ENCODE measurements at regions not wholly inside any gene's neighbourhood (a gene's known extent, or its start where the extent isn't known, plus 50 kb on each side); places are given as distances from the start of the nearest gene placed in this dataset.
"Not testable (repeated sequence)": the region's sequence is repeated elsewhere in the genome, so short reads cannot be mapped to it uniquely, and the experiment has no call there.

GRCh38 chr2:104976603-104977120, 61.2 kb upstream of the MRPS9 start:
- no peak for DNase-seq (ENCODE audit: low read depth)

- no peak for DNase-seq (ENCODE audit: low read depth)
Observed at GRCh38 chr2:104977958-104978357, 59.9 kb upstream of the MRPS9 start.

GRCh38 chr2:104979786-104980185, 58.1 kb upstream of the MRPS9 start:
- not testable (repeated sequence) for DNase-seq (ENCODE audit: low read depth)

DNA sequence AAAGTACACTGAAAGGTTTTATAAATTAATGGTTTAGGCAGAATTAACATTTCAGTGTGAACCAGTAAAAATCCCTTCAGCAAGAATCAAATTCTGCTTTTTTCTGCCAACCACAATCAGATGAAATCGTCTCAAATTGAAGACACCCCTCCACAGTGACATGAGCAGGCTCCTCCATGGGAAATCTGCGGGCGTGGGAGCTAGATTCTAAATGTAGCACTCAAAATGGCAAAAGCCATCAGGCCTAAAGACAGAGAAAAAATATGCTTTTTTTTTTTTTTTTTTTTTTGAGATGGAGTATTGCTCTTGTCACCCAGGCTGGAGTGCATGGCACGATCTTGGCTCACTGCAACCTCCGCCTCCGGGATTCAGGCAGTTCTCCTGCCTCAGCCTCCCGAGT, 55.8 kb upstream of the MRPS9 start:
- DNase-seq (ENCODE audit: low read depth), result no peak

All from iris pigment epithelial cell (primary cell).